Suppressor macrophage (primary cell): ENCODE measurements at regions not wholly inside any gene's neighbourhood (a gene's known extent, or its start where the extent isn't known, plus 50 kb on each side); places are given as distances from the start of the nearest gene placed in this dataset.
"Not testable (repeated sequence)": the region's sequence is repeated elsewhere in the genome, so short reads cannot be mapped to it uniquely, and the experiment has no call there.

Experiments used
- DNase-seq, 4 experiments: peaks; one replicate each; pipeline ENCODE4 v3.0.0-alpha.2; 2020 to 2022

- no peak for DNase-seq
Observed at GRCh38 chr5:92371889-92372235, 988.7 kb upstream of the ARRDC3 start.

GRCh38 chr5:92371171-92371888, 988.2 kb upstream of the ARRDC3 start:
- no peak for DNase-seq

GRCh38 chr5:92370032-92370431, 986.9 kb upstream of the ARRDC3 start:
- no peak for DNase-seq

GRCh38 chr5:92369587-92369986, 986.5 kb upstream of the ARRDC3 start:
- no peak for DNase-seq

- no peak for DNase-seq
Observed at GRCh38 chr5:92364986-92365550, 982.0 kb upstream of the ARRDC3 start.

GRCh38 chr5:92353107-92354030, 970.3 kb upstream of the ARRDC3 start:
- DNase-seq: no peak

- no peak for DNase-seq
Observed at GRCh38 chr5:92337772-92338234, 954.7 kb upstream of the ARRDC3 start.

GRCh38 chr5:92332039-92332438, 948.9 kb upstream of the ARRDC3 start:
- peak in 2 of 4 experiments; percentile 6 for DNase-seq

GRCh38 chr5:92330365-92330764, 947.2 kb upstream of the ARRDC3 start:
- no peak for DNase-seq

GRCh38 chr5:92329759-92330158, 946.6 kb upstream of the ARRDC3 start:
- no peak for DNase-seq

GRCh38 chr5:92328584-92329259, 945.6 kb upstream of the ARRDC3 start:
- DNase-seq: no peak

GRCh38 chr5:92320446-92320845, 937.3 kb upstream of the ARRDC3 start:
- no peak for DNase-seq

GRCh38 chr5:92313385-92313784, 930.3 kb upstream of the ARRDC3 start:
- no peak for DNase-seq

GRCh38 chr5:92309336-92309991, 926.3 kb upstream of the ARRDC3 start:
- DNase-seq: peak in 2 of 4 experiments; percentile 13 to 15

- no peak for DNase-seq
Observed at GRCh38 chr5:92308679-92309078, 925.6 kb upstream of the ARRDC3 start.

- DNase-seq: not testable (repeated sequence)
Observed at GRCh38 chr5:92302356-92302755, 919.2 kb upstream of the ARRDC3 start.

GRCh38 chr5:92283521-92283920, 900.4 kb upstream of the ARRDC3 start:
- no peak for DNase-seq

GRCh38 chr5:92271750-92272149, 888.6 kb upstream of the ARRDC3 start:
- DNase-seq: not testable (repeated sequence)

GRCh38 chr5:92268343-92268742, 885.2 kb upstream of the ARRDC3 start:
- no peak for DNase-seq

- no peak for DNase-seq
Observed at GRCh38 chr5:92267830-92268229, 884.7 kb upstream of the ARRDC3 start.

GRCh38 chr5:92265804-92266203, 882.7 kb upstream of the ARRDC3 start:
- DNase-seq: no peak

- DNase-seq: not testable (repeated sequence)
Observed at GRCh38 chr5:92255605-92256004, 872.5 kb upstream of the ARRDC3 start.
